HG03457 (cell line): ENCODE measurements at regions not wholly inside any gene's neighbourhood (a gene's known extent, or its start where the extent isn't known, plus 50 kb on each side); places are given as distances from the start of the nearest gene placed in this dataset.
"Not testable (repeated sequence)": the region's sequence is repeated elsewhere in the genome, so short reads cannot be mapped to it uniquely, and the experiment has no call there.

Experiments
- ATAC-seq: cut with Tn5 transposase; IDR thresholded peaks from one replicate; pipeline ENCODE4 v1.9.1; 2021; ENCODE audit warnings: moderate number of reproducible peaks; ENCODE audit not compliant: unreplicated experiment

DNA sequence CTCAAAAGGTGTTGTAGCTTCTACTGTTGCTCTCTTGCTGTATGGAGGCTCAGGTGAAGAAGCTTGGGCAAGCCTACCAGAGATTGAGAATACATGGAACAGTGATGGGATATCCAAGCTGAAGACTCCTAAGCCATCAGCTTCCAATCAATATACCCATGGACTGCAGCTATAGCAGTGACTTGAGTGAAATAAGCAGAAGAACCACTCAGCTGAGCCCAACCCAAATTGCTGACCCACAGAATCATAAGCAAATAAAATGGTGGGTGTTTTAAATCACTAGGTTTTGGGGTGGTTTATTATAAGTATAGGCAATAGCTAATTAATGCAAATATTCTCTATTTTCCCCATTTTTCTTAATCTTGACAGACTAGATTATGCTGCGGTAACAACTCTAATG, 147.7 kb upstream of the SALL1 start:
- no peak for ATAC-seq

DNA sequence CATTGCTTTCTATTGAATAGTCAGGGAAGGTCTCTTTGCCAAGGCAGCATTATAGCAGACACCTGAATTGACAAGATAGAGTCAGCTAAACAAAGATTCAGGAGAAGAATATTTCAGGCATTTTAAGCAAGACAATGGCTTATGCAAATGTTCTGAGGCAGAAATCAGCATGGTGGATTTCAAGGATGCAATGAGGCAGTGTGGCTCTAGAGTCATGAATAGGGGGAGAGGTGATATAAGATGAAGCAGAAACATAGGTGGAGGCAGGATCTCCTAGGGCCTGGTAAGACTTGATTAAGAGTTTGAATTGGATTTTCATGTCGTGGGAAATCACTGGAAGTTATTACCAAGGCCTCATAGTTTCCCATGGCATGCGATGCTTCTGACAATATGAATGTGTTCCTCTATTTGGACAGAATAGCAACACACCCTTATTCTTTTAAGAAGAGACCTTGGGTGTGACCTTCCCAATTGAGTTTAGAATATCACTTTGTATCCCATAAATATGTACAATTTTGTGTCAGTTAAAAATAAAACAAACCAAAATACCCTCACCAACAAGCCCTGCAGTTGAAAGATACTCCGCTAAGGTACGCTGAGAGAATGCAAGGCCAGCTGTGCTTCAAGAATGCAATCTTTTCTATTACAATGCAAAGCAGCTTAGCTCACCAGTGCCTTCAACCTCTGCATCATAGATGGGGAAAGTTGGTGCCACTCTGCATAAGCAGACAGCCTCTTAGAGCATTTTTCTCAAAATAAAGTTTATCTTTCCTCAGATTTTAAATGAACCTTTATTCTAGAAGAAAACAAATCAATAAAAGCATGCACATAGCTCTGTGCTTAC, 139.6 kb upstream of the SALL1 start:
- ATAC-seq: no peak

- ATAC-seq: no peak
These were observed 138.3 kb upstream of the SALL1 start for GRCh38 chr16:51289336-51289735.

GRCh38 chr16:51287121-51287755, 136.2 kb upstream of the SALL1 start:
- no peak for ATAC-seq

GRCh38 chr16:51286272-51286671, 135.2 kb upstream of the SALL1 start:
- no peak for ATAC-seq

DNA sequence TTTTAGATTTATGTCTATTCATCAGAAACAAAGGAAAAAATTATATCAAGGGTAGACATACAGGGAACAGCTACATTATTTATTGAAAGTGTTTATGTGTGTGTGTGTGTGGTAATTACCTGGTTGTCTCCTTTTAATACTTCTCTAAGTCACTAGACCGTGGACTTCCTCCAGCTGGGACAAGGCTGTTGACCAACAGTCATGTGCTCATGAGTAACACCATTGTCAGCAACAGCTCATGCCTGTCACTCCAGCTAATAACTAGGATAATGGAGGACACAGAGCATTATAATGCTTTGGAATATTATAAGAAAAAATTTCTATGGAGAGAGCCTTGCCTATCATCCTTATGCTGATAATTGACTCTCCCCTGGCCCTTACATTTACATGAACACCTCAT, 125.3 kb upstream of the SALL1 start:
- no peak for ATAC-seq

DNA sequence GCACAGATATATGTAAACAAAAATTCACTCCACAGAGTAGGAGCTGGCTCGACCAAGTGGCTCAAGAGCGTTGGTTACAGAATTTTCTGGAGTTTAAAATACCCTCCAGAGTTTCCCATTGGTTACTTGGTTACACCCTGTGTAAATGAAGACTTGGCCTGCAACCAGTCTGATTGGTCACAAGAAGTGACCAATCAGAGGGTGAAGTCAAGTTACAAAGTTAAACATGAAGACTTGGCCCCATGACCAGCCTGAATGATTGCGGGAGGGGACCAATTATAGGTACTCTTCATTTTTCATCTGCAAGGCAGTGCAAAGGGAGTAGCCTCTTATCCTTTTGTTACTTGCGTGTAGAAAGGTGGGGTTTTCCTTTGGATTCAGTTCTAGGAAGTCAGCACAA, 121.3 kb upstream of the SALL1 start:
- ATAC-seq: no peak

DNA sequence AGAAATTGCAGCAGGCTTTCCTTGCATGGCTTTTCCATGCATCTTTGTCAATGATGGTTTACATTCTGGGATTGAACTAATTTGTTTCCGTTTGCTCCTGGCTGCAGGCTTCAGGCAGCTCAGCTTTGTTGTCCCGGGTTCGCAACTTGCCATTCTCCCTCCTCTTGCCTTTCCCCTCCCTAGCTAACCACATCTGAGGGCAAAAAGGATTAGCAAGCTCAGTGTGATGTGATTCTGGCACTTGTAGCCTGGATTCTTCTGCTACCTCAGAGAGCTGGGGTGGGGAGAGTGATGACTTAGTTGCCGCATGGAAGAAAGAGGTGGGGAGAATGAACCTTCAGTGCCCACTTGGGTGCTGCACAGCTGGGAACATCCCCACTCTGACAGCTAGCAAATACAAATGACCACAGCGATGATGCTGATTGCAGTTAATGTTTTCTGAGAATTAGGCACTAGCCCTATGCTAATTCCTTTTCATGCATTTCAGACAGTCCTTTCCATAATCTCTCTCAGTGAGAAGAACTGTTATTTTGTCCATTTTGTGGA, 120.2 kb upstream of the SALL1 start:
- ATAC-seq: no peak

DNA sequence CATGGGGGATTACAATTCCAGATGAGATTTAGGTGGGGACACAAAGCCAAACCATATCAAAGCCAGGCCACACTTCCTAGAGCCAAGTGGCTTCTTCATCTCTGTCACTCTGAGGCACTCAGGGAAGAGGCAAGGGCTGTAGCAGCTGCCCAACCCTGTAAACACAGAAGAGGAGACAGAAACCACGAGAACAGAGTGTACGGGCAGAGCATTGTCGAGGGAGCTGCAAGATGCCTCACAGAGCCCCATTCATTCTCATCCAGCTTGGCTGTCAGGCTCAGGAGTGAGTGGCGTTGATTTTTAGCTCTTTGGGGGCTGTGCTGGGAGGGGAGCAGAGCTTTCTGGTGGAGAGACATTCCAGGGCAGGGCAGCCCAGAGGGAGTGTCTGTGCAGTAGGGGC, 117.2 kb upstream of the SALL1 start:
- no peak for ATAC-seq

- no peak for ATAC-seq
These were observed 116.6 kb upstream of the SALL1 start for GRCh38 chr16:51267681-51268080.

GRCh38 chr16:51262428-51262827, 111.4 kb upstream of the SALL1 start:
- ATAC-seq: no peak

- no peak for ATAC-seq
These were observed 110.8 kb upstream of the SALL1 start for GRCh38 chr16:51261919-51262318.

DNA sequence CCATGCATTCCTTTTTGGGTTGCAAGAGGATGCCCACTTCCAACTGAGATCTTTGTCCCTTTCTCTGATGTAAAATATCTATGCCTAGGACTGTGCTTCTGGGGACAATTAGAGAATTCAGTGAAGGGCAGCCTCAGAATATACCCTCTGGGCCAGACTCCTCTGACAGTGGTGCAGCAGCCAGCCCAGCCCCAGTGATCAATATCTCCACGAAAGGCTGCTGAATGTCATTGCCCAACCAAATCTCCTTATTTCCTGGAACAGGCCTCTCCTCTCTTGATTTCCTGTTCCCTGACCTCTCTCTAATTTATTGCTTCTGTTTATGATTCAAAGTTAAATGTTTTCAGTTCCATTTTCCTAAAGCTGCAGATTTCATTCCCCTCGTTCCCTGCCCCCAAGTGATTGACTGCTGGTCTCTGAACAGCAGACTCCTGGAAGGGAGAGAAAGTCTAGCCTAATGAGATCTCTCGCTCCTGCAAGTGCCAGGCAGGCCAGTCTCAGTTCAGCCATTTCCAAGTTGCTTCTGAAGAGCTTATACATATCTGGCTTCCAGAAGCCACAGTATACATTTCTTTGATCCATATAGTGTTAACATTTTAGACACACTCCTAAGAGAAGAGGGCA, 104.4 kb upstream of the SALL1 start:
- ATAC-seq: no peak

GRCh38 chr16:51254390-51254789, 103.3 kb upstream of the SALL1 start:
- ATAC-seq: not testable (repeated sequence)

- ATAC-seq: no peak
These were observed 97.1 kb upstream of the SALL1 start for GRCh38 chr16:51248217-51248616.

GRCh38 chr16:51245658-51245995, 94.6 kb upstream of the SALL1 start:
- ATAC-seq: no peak

DNA sequence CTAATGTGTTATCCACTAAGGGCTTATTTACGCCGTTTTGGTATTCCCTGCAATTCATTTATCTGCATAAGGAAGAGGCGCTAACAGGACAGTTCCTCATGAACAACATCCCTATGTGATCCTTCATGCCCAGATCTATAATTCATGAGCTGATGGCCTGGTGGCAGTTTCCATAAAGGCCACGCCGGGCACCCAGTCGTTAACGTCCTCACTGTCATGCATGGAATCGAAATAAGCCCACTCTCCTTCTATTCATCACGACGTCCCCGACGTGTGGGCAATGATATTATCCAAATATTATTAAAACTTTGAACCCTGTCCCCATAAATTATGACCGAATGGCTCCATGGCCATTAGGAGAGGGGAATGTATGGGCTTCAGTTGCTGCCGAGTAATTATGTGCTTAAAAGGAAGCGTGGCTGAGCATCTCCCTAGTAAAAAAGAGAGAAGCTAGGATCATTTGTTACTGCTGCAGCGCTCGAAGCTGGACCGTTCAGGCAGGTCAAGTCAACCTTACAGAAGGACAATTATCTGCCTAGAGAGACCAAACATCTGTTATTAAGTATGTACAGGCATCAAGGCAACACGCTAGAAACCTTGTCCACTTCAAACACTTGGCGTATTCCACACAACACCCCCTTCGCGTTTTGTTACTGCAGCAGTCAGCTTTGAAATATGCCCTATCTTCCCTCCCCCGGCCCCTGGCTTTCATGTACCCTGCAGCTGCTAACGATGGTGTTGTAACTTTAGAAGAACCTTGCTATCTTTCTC, 94.0 kb upstream of the SALL1 start:
- ATAC-seq: no peak

- ATAC-seq: no peak
These were observed 92.9 kb upstream of the SALL1 start for GRCh38 chr16:51243936-51244436.

DNA sequence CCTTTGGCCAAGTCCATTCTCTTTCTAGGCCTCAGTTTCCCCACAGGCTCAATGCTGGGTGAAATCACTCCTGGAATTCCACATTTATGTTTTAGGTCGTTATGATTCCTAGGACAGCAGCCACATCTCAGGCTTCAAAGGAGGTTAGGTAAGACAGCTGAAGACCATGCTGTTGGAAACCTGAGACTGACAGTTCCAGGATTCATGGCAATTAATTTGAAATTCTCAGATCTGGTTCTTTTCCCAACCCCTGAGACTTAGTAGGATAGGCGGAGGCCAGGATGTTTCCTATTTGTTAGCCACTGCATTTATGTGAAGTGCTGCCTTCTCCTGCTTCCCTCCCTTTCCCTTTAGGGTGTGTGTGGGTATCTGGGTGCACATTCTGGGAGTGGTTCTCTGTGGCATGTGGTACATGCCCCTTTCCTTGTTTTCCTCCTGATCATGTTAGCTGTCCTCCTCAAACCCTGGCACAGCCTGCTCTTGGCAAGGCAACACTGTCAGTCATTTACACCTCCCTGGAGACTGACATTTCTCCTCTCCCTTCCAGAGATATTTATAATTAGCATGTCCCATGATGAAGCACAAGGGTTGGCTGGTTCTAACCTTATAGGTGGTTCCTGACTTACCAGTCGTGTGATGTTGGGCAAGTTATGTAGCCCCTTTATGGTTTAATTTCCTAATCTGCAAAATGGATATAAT, 91.4 kb upstream of the SALL1 start:
- no peak for ATAC-seq

DNA sequence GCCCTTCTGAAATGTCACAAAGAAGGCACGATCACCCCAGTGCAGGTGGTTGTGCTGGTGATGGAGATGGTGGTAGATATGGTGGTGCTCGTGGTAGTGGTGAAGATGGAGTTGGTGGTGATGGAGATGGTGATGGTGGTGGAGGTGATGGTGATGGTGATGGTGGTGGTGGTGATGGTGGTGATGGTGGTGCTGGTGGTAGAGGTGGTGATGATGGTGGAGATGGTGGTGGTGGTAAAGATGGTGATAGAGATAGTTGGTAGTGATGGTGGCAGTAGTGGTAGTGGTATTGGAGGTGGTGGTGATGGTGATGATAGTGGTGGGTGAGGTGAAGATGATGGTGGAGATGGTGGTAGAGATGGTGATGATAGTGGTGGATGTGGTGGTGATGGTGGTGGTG, 88.1 kb upstream of the SALL1 start:
- ATAC-seq: no peak
